C4-2B (cell line): ENCODE measurements at regions not wholly inside any gene's neighbourhood (a gene's known extent, or its start where the extent isn't known, plus 50 kb on each side); places are given as distances from the start of the nearest gene placed in this dataset.

Experiments
- CTCF ChIP-seq: fragments of 450-650 bp; conservative IDR thresholded peaks from 2 replicates; pipeline ENCODE4 v1.5.1; 2017; ENCODE audit warnings: mild to moderate bottlenecking
- ZFX ChIP-seq: fragments of 450-650 bp; IDR thresholded peaks from 2 replicates; pipeline ENCODE4 v1.6.1; 2017

GRCh38 chr11:129277198-129277843 is 85.2 kb upstream of the ARHGAP32 start:
- TF ChIP-seq CTCF = no peak
- TF ChIP-seq ZFX = no peak
